Heart left ventricle (tissue), 13 donors: ENCODE measurements at regions not wholly inside any gene's neighbourhood (a gene's known extent, or its start where the extent isn't known, plus 50 kb on each side); places are given as distances from the start of the nearest gene placed in this dataset.

Experiments used
- POLR2A ChIP-seq, 2 donors: fragments of 450-650 bp; IDR thresholded peaks; one replicate each; pipeline ENCODE4 v1.6.1; 2017; ENCODE audit warnings: antibody characterized with exemption in 2 of 2, mild to moderate bottlenecking in 2 of 2, moderate library complexity in 2 of 2
- TF ChIP-seq, protein P1 (sequence below), 12 donors: fragments of 200-600 bp; sonication (generic) in 4 of 12; IDR thresholded peaks; one replicate each; pipeline versions ENCODE4 v1.5.0 to v1.8.0; 2018 to 2022; ENCODE audit warnings: antibody characterized with exemption in 12 of 12, mild to moderate bottlenecking in 5 of 12
- donor health status: ischemic (EF 13 %, LVEDD 7.1; RV severe dilation, severe dysfunction).
- donor health status: DM: no; HTN: yes; CAD: no.
- donor health status: DM: no; HTN: no; CAD: no.
- donor health status: ischemic (EF 25% LVEDD 6.9; RV normal size, moderate dysfunction).
- donor health status: ischemic (EF 25% LVEDD 5.7; RV mildly dilated, moderate dysfunction).
- donor health status: ischemic (EF 35%, LVEDD 5.7; RV mildly dilated, moderate dysfunction).
- donor health status: nonischemic (EF 11% LVEDD 7.7; RV severe dilation, severe dysfunction).
- donor health status: DM: yes; HTN: yes; CAD: no.
- donor health status: PGD.
- donor health status: ischemic (EF 29% LVEDD 5.4; RV normal size, mild dysfunction).
- donor health status: nonischemic (EF 23%, LVEDD 6.1; RV moderate dilation, normal function).

DNA sequence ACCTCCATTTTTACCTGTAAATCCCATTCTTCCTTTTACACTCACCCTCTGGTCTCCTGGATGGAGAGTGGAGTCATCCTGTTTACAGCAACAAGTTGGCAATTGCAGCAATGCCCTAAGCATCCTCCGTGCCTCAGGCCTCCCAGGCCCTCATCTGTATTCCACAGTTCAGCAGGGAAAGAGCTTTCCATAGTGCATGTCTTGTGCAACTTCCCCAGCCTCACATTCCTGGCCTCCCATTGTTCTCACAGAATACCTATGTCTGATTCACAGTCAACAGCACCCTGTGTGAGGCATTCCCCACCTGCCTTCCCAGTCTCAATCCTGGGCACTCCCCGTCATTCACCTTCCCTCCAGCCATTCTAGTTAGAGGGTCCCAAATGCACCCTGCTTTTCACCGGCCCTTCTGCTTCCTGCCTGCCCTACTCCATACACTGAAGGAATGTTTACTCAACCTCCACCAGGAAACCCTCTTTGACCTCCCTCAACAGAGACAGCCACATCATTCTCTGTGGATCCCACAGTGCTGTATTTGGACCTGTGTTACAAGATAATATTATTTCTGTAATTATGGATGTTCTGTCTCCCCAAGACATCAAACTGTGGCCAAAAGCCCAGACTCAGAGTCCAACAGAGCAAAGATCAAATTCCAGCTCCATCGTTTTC is 405.7 kb downstream of the BUD13 start:
- TF ChIP-seq, protein P1, sequence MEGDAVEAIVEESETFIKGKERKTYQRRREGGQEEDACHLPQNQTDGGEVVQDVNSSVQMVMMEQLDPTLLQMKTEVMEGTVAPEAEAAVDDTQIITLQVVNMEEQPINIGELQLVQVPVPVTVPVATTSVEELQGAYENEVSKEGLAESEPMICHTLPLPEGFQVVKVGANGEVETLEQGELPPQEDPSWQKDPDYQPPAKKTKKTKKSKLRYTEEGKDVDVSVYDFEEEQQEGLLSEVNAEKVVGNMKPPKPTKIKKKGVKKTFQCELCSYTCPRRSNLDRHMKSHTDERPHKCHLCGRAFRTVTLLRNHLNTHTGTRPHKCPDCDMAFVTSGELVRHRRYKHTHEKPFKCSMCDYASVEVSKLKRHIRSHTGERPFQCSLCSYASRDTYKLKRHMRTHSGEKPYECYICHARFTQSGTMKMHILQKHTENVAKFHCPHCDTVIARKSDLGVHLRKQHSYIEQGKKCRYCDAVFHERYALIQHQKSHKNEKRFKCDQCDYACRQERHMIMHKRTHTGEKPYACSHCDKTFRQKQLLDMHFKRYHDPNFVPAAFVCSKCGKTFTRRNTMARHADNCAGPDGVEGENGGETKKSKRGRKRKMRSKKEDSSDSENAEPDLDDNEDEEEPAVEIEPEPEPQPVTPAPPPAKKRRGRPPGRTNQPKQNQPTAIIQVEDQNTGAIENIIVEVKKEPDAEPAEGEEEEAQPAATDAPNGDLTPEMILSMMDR (IDR thresholded peaks at IDR 0.05) = no peak
- no peak for TF ChIP-seq POLR2A (IDR thresholded peaks at IDR 0.05)
